ENCODE measurements at regions not wholly inside any gene's neighbourhood (a gene's known extent, or its start where the extent isn't known, plus 50 kb on each side); places are given as distances from the start of the nearest gene placed in this dataset.
A peak's percentile ranks its signal among the peaks of the same experiment; 100 is the strongest.
"Not testable (repeated sequence)": the region's sequence is repeated elsewhere in the genome, so short reads cannot be mapped to it uniquely, and the experiment has no call there.

- no peak for DNase-seq
Measured at GRCh38 chr1:148385371-148386030, 97.6 kb downstream of the PPIAL4G start.

- no peak for DNase-seq
Measured at GRCh38 chr1:148383966-148384365, 99.1 kb downstream of the PPIAL4G start.

- DNase-seq, result no peak
Measured at GRCh38 chr1:148379697-148380096, 103.4 kb downstream of the PPIAL4G start.

- DNase-seq, result no peak
Measured at GRCh38 chr1:148379170-148379500, 104.0 kb downstream of the PPIAL4G start.

GRCh38 chr1:148377992-148378391 is 105.1 kb downstream of the PPIAL4G start:
- DNase-seq, result not testable (repeated sequence)

- DNase-seq, result not testable (repeated sequence)
Measured at GRCh38 chr1:148377045-148377444, 106.1 kb downstream of the PPIAL4G start.

GRCh38 chr1:148374101-148374500 is 109.0 kb downstream of the PPIAL4G start:
- DNase-seq, result no peak

GRCh38 chr1:148373192-148373925 is 109.7 kb downstream of the PPIAL4G start:
- DNase-seq, result no peak

GRCh38 chr1:148372731-148373130 is 110.4 kb downstream of the PPIAL4G start:
- no peak for DNase-seq

GRCh38 chr1:148372051-148372726 is 110.9 kb downstream of the PPIAL4G start:
- DNase-seq, result not testable (repeated sequence)

GRCh38 chr1:148371551-148371994 is 111.5 kb downstream of the PPIAL4G start:
- peak; percentile 5 for DNase-seq

GRCh38 chr1:148370661-148371060 is 112.4 kb downstream of the PPIAL4G start:
- DNase-seq, result not testable (repeated sequence)

GRCh38 chr1:148367596-148367995 is 115.5 kb downstream of the PPIAL4G start:
- DNase-seq, result no peak

GRCh38 chr1:148366136-148366753 is 116.9 kb downstream of the PPIAL4G start:
- DNase-seq, result not testable (repeated sequence)

- not testable (repeated sequence) for DNase-seq
Measured at GRCh38 chr1:148365151-148365550, 118.0 kb downstream of the PPIAL4G start.

- DNase-seq, result not testable (repeated sequence)
Measured at GRCh38 chr1:148363979-148364378, 119.1 kb downstream of the PPIAL4G start.

GRCh38 chr1:148363439-148363810 is 119.7 kb downstream of the PPIAL4G start:
- no peak for DNase-seq

GRCh38 chr1:148362626-148363438 is 120.3 kb downstream of the PPIAL4G start:
- DNase-seq, result no peak

- no peak for DNase-seq
Measured at GRCh38 chr1:148362216-148362611, 120.9 kb downstream of the PPIAL4G start.

- not testable (repeated sequence) for DNase-seq
Measured at GRCh38 chr1:148361427-148362215, 121.5 kb downstream of the PPIAL4G start.

GRCh38 chr1:148357037-148357436 is 126.1 kb downstream of the PPIAL4G start:
- no peak for DNase-seq

- DNase-seq, result no peak
Measured at GRCh38 chr1:148355976-148356375, 127.1 kb downstream of the PPIAL4G start.

Data from NCI-H1694 (cell line).